ENCODE measurements at regions not wholly inside any gene's neighbourhood (a gene's known extent, or its start where the extent isn't known, plus 50 kb on each side); places are given as distances from the start of the nearest gene placed in this dataset.

- TF ChIP-seq CTCF (optimal IDR thresholded peaks at IDR 0.05 in 1 of 3, IDR thresholded peaks at IDR 0.05 in 1 of 3, conservative IDR thresholded peaks at IDR 0.05 in 1 of 3; ENCODE audit: extremely low read depth in 1 of 3, insufficient read depth in 2 of 3, low read length in 3 of 3) (no peak), EZH2 (IDR thresholded peaks at IDR 0.05; ENCODE audit: low read length) (no peak)
- Histone ChIP-seq H3K4me2 (ENCODE audit: control insufficient read depth, extremely low read depth, insufficient read depth, low read depth, low read length) (no peak overlapping the region), H2AFZ (ENCODE audit: control insufficient read depth, low read length) (no peak overlapping the region), H3K9me3 (ENCODE audit: control insufficient read depth, low read depth, low read length) (no peaks in the 10 kb centered on the region), H3K27ac (ENCODE audit: control insufficient read depth, insufficient read depth, low read length) (no peak overlapping the region), H3K36me3 (ENCODE audit: control insufficient read depth in 2 of 2, extremely low read depth in 1 of 2, insufficient read depth in 2 of 2, low read length in 2 of 2) (no peaks in the 10 kb centered on the region), H3K9me1 (ENCODE audit: control insufficient read depth, extremely low read depth, insufficient read depth, low read length) (no peaks in the 10 kb centered on the region), H3K27me3 (ENCODE audit: control insufficient read depth, extremely low read depth, insufficient read depth, low read length) (no peaks in the 10 kb centered on the region), H3K4me1 (ENCODE audit: control insufficient read depth, extremely low read depth, insufficient read depth, low read length) (no peaks in the 10 kb centered on the region), H3K9ac (ENCODE audit: control insufficient read depth, extremely low read depth, insufficient read depth, low read length) (no peak overlapping the region), H4K20me1 (ENCODE audit: control insufficient read depth, extremely low read depth, insufficient read depth, low read length) (no peaks in the 10 kb centered on the region), H3K79me2 (ENCODE audit: control insufficient read depth, insufficient read depth, low read length) (no peaks in the 10 kb centered on the region), H3K4me3 (ENCODE audit: control insufficient read depth in 2 of 3, extremely low read depth in 1 of 3, insufficient read depth in 2 of 3, low read depth in 1 of 3, low read length in 3 of 3) (no peak overlapping the region)
- DNase-seq (ENCODE audit: low read depth, low spot score) (no peak), FAIRE-seq (no peak)
- dilution Hi-C loops (cut with MboI; ENCODE audit: extremely low pct_ligation_motif_present, low sequenced_read_pairs): no loop called here
Measured at GRCh38 chr10:10702211-10702610, 315.5 kb upstream of the CELF2 start.

GRCh38 chr10:10703382-10703781 lies 314.3 kb upstream of the CELF2 start:
- H3K9me1 ChIP-seq (ENCODE audit: control insufficient read depth, extremely low read depth, insufficient read depth, low read length): no peaks in the 10 kb centered on the region
- H4K20me1 ChIP-seq (ENCODE audit: control insufficient read depth, extremely low read depth, insufficient read depth, low read length): no peaks in the 10 kb centered on the region
- no peaks in the 10 kb centered on the region for H3K79me2 ChIP-seq (ENCODE audit: control insufficient read depth, insufficient read depth, low read length)
- H3K4me2 ChIP-seq (ENCODE audit: control insufficient read depth, extremely low read depth, insufficient read depth, low read depth, low read length): no peak overlapping the region
- H3K9me3 ChIP-seq (ENCODE audit: control insufficient read depth, low read depth, low read length): no peaks in the 10 kb centered on the region
- no peaks in the 10 kb centered on the region for H3K27me3 ChIP-seq (ENCODE audit: control insufficient read depth, extremely low read depth, insufficient read depth, low read length)
- no peak overlapping the region for H2AFZ ChIP-seq (ENCODE audit: control insufficient read depth, low read length)
- FAIRE-seq (no peak), DNase-seq (ENCODE audit: low read depth, low spot score) (no peak)
- H3K27ac ChIP-seq (ENCODE audit: control insufficient read depth, insufficient read depth, low read length): no peak overlapping the region
- dilution Hi-C loops (cut with MboI; ENCODE audit: extremely low pct_ligation_motif_present, low sequenced_read_pairs): no loop called here
- no peak overlapping the region for H3K9ac ChIP-seq (ENCODE audit: control insufficient read depth, extremely low read depth, insufficient read depth, low read length)
- H3K36me3 ChIP-seq (ENCODE audit: control insufficient read depth in 2 of 2, extremely low read depth in 1 of 2, insufficient read depth in 2 of 2, low read length in 2 of 2): no peaks in the 10 kb centered on the region
- H3K4me3 ChIP-seq (ENCODE audit: control insufficient read depth in 2 of 3, extremely low read depth in 1 of 3, insufficient read depth in 2 of 3, low read depth in 1 of 3, low read length in 3 of 3): no peak overlapping the region
- TF ChIP-seq CTCF (optimal IDR thresholded peaks at IDR 0.05 in 1 of 3, IDR thresholded peaks at IDR 0.05 in 1 of 3, conservative IDR thresholded peaks at IDR 0.05 in 1 of 3; ENCODE audit: extremely low read depth in 1 of 3, insufficient read depth in 2 of 3, low read length in 3 of 3): no peak
- TF ChIP-seq EZH2 (IDR thresholded peaks at IDR 0.05; ENCODE audit: low read length): no peak
- H3K4me1 ChIP-seq (ENCODE audit: control insufficient read depth, extremely low read depth, insufficient read depth, low read length): no peaks in the 10 kb centered on the region
